Vagina (tissue), 2 donors: ENCODE measurements at regions not wholly inside any gene's neighbourhood (a gene's known extent, or its start where the extent isn't known, plus 50 kb on each side); places are given as distances from the start of the nearest gene placed in this dataset.

Experiments used
- DNase-seq, 2 donors: peaks; one replicate each; pipeline ENCODE4 v3.0.0-alpha.2; 2017; ENCODE audit errors: extremely low spot score in 2 of 2
- H3K27ac ChIP-seq: fragments of 200-600 bp; sonication (generic); one replicate; pipeline ENCODE4 v1.5.1; 2019
- H3K27me3 ChIP-seq: fragments of 200-600 bp; sonication (generic); one replicate; pipeline ENCODE4 v1.5.1; 2019
- H3K36me3 ChIP-seq, 2 donors: fragments of 200-600 bp; sonication (generic); one replicate each; pipeline ENCODE4 v1.5.1; 2017 to 2019
- H3K4me1 ChIP-seq: fragments of 200-600 bp; sonication (generic); one replicate; pipeline ENCODE4 v1.5.1; 2019
- H3K4me3 ChIP-seq, 2 donors: fragments of 200-600 bp; sonication (generic); 1 replicate in 1 of 2; 2 replicates in 1 of 2; pipeline ENCODE4 v1.5.1; 2016 to 2019
- H3K9me3 ChIP-seq: fragments of 200-600 bp; sonication (generic); one replicate; pipeline ENCODE4 v1.5.1; 2019
- POLR2A ChIP-seq, 2 donors: fragments of 450-650 bp; IDR thresholded peaks; one replicate each; pipeline ENCODE4 v1.6.1; 2017; ENCODE audit warnings: antibody characterized with exemption in 2 of 2, mild to moderate bottlenecking in 2 of 2, moderate library complexity in 2 of 2
- POLR2AphosphoS5 ChIP-seq, 2 donors: sonication (generic); formaldehyde crosslinking; IDR thresholded peaks; one replicate each; pipeline ENCODE4 v1.9.0; 2017; ENCODE audit warnings: antibody characterized with exemption in 2 of 2, mild to moderate bottlenecking in 2 of 2, low read depth in 1 of 2; ENCODE audit not compliant: insufficient read depth in 1 of 2
- intact Hi-C: fragments of 100-400 bp; cut with DNase I; formaldehyde crosslinking; loops from one replicate; pipeline ENCODE4 v1.15.1; 2023
- TF ChIP-seq, protein P1 (sequence below), 3 experiments: fragments of 450-650 bp in 2 of 3; fragments of 200-600 bp in 1 of 3; sonication (generic) in 1 of 3; IDR thresholded peaks; one replicate each; pipeline ENCODE4 v1.5.1; 2017 to 2019; ENCODE audit warnings: antibody characterized with exemption in 3 of 3, mild to moderate bottlenecking in 2 of 3, moderate library complexity in 2 of 3

DNA sequence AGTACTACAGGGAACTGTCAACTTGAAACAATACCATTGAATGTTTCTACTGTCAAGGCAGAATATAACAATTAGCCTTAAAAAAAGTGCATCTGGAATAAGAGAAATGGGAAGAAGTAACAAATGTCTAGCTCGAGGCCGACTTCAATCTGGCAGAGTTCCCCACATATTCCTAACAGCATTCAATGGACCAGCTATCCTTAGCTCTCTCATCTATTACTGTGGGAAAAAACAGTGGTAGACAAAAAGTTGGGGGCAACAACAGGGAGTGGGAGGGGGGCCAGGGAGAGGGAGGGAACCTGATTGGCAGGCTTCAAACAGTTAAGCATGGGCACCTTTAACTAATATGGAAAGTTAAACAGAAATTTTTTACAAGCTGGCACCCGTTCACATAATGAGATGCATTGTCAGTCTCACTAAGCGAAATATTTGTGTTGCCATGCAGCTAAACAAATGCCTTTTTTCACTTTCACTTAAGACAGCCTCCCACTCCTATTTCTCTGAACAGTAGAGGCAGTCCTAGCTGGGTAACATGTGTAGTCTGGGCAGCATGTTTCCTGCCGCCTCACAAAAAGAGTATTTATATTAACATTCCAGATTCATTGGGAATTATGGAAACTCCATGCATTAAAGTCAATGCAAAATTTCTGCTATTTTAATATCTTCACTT lies 62.2 kb upstream of the SOX6 start:
- Histone ChIP-seq H3K4me1 (no peaks in the 10 kb centered on the region), H3K4me3 (no peak overlapping the region), H3K36me3 (no peaks in the 10 kb centered on the region), H3K27me3 (no peaks in the 10 kb centered on the region), H3K9me3 (no peaks in the 10 kb centered on the region), H3K27ac (no peak overlapping the region)
- TF ChIP-seq POLR2AphosphoS5 (IDR thresholded peaks at IDR 0.05; ENCODE audit: insufficient read depth in 1 of 2, low read depth in 1 of 2) = no peak
- TF ChIP-seq POLR2A (IDR thresholded peaks at IDR 0.05) = no peak
- TF ChIP-seq, protein P1, sequence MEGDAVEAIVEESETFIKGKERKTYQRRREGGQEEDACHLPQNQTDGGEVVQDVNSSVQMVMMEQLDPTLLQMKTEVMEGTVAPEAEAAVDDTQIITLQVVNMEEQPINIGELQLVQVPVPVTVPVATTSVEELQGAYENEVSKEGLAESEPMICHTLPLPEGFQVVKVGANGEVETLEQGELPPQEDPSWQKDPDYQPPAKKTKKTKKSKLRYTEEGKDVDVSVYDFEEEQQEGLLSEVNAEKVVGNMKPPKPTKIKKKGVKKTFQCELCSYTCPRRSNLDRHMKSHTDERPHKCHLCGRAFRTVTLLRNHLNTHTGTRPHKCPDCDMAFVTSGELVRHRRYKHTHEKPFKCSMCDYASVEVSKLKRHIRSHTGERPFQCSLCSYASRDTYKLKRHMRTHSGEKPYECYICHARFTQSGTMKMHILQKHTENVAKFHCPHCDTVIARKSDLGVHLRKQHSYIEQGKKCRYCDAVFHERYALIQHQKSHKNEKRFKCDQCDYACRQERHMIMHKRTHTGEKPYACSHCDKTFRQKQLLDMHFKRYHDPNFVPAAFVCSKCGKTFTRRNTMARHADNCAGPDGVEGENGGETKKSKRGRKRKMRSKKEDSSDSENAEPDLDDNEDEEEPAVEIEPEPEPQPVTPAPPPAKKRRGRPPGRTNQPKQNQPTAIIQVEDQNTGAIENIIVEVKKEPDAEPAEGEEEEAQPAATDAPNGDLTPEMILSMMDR (IDR thresholded peaks at IDR 0.05) = no peak
- intact Hi-C loops = no loop called here
- no peak for DNase-seq

DNA sequence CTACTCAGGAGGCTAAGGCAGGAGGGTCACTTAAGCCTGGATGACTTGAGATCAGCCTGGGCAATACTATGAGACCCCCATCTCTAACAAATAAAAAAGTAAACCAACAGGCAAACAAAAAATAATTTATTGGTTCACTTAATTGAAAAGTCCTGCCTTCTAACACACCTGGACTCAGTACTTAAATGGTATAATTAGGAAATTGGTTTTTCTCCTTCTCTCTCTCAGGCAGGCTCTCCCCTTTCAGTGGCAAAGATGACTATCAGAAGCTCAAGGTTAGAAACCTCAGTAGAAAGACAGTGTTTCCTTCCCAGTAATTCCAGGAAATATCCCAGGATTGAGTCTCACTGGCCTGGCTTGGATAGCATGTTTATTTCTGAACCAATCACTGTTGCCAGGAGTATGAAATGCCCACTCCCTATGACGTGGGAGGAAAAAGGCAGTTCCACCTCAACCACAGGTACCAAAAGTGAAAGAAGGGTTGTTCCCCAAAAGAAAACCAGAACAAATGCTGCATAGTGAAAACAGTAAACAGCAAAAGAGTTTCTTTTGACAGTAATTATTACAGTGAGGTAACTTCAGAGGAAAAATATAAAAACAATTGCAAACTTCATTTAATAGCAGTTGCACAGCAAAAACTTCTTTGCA lies 56.3 kb upstream of the SOX6 start:
- no peak for DNase-seq
- H3K4me1 ChIP-seq = no peaks in the 10 kb centered on the region
- no peaks in the 10 kb centered on the region for H3K36me3 ChIP-seq
- TF ChIP-seq POLR2A (IDR thresholded peaks at IDR 0.05) = no peak
- TF ChIP-seq POLR2AphosphoS5 (IDR thresholded peaks at IDR 0.05; ENCODE audit: insufficient read depth in 1 of 2, low read depth in 1 of 2) = no peak
- TF ChIP-seq, protein P1 (IDR thresholded peaks at IDR 0.05) = no peak
- H3K4me3 ChIP-seq = no peak overlapping the region
- H3K27me3 ChIP-seq = no peaks in the 10 kb centered on the region
- H3K27ac ChIP-seq = no peak overlapping the region
- intact Hi-C loops = loop anchor here (5.0 kb wide), 1 partner anchor 1110 kb away; no protein-coding TSS in a partner anchor
- H3K9me3 ChIP-seq = no peaks in the 10 kb centered on the region

DNA sequence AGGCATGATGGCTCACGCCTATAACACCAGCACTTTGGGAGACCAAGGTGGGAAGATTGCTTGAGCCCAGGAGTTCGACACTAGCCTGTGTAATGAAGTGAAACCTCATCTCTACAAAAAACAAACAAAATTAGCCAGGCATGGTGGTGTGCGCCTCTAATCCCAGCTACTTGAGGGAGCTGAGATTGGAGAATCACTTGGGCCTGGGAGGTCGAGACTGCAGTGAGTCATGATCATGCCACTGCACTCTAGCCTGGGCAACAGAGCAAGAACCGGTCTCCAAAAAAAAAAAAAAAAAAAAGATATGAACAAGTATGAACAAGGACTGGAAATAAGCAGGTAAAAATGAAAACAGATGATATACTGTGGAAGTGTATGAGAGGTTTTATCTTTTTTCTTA lies 54.1 kb upstream of the SOX6 start:
- no peaks in the 10 kb centered on the region for H3K27me3 ChIP-seq
- intact Hi-C loops = loop anchor here (5.0 kb wide), 1 partner anchor 1108 kb away; no protein-coding TSS in a partner anchor
- no peak overlapping the region for H3K27ac ChIP-seq
- no peaks in the 10 kb centered on the region for H3K36me3 ChIP-seq
- H3K9me3 ChIP-seq = no peaks in the 10 kb centered on the region
- TF ChIP-seq, protein P1 (IDR thresholded peaks at IDR 0.05) = no peak
- no peak for TF ChIP-seq POLR2AphosphoS5 (IDR thresholded peaks at IDR 0.05; ENCODE audit: insufficient read depth in 1 of 2, low read depth in 1 of 2)
- TF ChIP-seq POLR2A (IDR thresholded peaks at IDR 0.05) = no peak
- H3K4me1 ChIP-seq = no peaks in the 10 kb centered on the region
- no peak overlapping the region for H3K4me3 ChIP-seq
- no peak for DNase-seq

DNA sequence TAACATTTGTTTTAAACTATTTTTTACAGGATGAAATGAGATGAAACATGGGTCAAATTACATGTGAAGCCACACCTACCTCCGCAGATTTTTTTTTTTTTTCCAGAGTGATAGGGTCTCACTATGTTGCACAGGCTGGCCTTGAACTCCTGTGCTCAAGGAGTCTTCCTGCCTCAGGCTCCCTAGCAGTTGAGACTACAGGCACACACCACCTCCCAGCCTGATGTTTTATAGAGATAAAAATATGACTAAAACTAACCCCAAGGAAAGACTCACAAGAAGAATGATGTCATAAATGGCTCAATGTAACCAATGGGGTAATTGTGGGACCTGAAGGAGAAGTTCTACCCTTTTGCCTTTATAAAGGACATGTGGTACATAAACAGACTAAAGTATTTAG lies 52.3 kb upstream of the SOX6 start:
- H3K27me3 ChIP-seq = no peaks in the 10 kb centered on the region
- TF ChIP-seq, protein P1 (IDR thresholded peaks at IDR 0.05) = no peak
- TF ChIP-seq POLR2A (IDR thresholded peaks at IDR 0.05) = no peak
- no peak for TF ChIP-seq POLR2AphosphoS5 (IDR thresholded peaks at IDR 0.05; ENCODE audit: insufficient read depth in 1 of 2, low read depth in 1 of 2)
- H3K36me3 ChIP-seq = no peaks in the 10 kb centered on the region
- H3K4me3 ChIP-seq = no peak overlapping the region
- H3K4me1 ChIP-seq = no peaks in the 10 kb centered on the region
- intact Hi-C loops = no loop called here
- H3K27ac ChIP-seq = no peak overlapping the region
- DNase-seq = no peak
- no peaks in the 10 kb centered on the region for H3K9me3 ChIP-seq

DNA sequence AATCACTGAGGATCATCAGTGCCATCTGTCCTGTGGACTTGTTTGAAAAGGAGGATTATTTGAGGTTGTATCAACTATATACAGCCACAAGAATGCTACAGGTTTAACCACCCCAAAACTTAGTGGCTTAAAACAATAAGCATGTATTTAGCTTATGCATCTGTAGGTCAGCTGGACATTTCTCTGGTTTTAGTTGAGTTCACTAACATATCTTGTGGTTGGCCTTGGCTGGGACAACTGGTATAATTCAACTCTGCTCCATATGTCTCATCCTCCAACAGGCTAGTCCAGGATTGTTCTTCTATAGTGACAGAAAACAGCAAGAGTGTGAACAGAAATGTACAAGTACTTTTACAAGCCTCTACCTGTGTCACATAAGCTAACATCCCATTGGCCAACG lies 49.9 kb upstream of the SOX6 start:
- no peak overlapping the region for H3K4me3 ChIP-seq
- no peaks in the 10 kb centered on the region for H3K4me1 ChIP-seq
- no peak overlapping the region for H3K27ac ChIP-seq
- no peaks in the 10 kb centered on the region for H3K36me3 ChIP-seq
- intact Hi-C loops = no loop called here
- DNase-seq = no peak
- H3K9me3 ChIP-seq = no peaks in the 10 kb centered on the region
- no peaks in the 10 kb centered on the region for H3K27me3 ChIP-seq
- TF ChIP-seq, protein P1 (IDR thresholded peaks at IDR 0.05) = no peak
- TF ChIP-seq POLR2A (IDR thresholded peaks at IDR 0.05) = no peak
- no peak for TF ChIP-seq POLR2AphosphoS5 (IDR thresholded peaks at IDR 0.05; ENCODE audit: insufficient read depth in 1 of 2, low read depth in 1 of 2)
